ENCODE measurements at regions not wholly inside any gene's neighbourhood (a gene's known extent, or its start where the extent isn't known, plus 50 kb on each side); places are given as distances from the start of the nearest gene placed in this dataset.

DNA sequence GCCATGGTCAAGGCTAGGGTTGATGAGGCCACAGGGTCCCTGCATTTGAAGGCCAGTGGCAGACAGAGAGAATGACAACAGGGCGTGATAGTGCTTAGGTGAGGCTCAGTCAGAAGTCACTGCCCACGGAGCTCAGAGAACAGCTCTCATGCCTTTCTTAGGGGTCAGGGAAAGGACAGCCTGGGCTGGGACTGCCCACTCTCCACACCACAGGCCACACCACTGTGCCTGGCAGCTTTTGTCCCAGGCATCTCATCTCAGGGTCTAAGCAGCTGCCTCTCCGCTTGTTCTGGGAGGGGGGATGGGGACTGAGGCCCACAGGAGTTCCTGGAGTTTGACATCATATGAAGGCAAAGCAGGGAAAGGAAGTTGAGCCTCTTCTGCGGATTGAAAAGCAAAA is 150.2 kb upstream of the B3GAT1 start:
- peaks cover 20% of the 10 kb centered on the region for H3K4me1 Mint-ChIP-seq
- H3K4me3 Mint-ChIP-seq = no peak overlapping the region
- ChIA-PET POLR2A (no interaction called here), CTCF (interaction anchor here (0.6 kb wide), 1 partner anchor 27 kb away, joined by 3 read pairs; no protein-coding TSS in a partner anchor)
- no peak for TF ChIP-seq ELF4 (CRISPR knock-in tag; IDR thresholded peaks at IDR 0.05; ENCODE audit: low read depth)
- TF ChIP-seq ZNF232 (CRISPR knock-in tag; IDR thresholded peaks at IDR 0.05) = no peak
- TF ChIP-seq, protein P1, sequence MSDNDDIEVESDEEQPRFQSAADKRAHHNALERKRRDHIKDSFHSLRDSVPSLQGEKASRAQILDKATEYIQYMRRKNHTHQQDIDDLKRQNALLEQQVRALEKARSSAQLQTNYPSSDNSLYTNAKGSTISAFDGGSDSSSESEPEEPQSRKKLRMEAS (CRISPR knock-in tag; IDR thresholded peaks at IDR 0.05) = no peak
- TF ChIP-seq GTF2I (CRISPR knock-in tag; conservative IDR thresholded peaks at IDR 0.05) = no peak
- TF ChIP-seq, protein P2, sequence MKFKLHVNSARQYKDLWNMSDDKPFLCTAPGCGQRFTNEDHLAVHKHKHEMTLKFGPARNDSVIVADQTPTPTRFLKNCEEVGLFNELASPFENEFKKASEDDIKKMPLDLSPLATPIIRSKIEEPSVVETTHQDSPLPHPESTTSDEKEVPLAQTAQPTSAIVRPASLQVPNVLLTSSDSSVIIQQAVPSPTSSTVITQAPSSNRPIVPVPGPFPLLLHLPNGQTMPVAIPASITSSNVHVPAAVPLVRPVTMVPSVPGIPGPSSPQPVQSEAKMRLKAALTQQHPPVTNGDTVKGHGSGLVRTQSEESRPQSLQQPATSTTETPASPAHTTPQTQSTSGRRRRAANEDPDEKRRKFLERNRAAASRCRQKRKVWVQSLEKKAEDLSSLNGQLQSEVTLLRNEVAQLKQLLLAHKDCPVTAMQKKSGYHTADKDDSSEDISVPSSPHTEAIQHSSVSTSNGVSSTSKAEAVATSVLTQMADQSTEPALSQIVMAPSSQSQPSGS (CRISPR knock-in tag; IDR thresholded peaks at IDR 0.05; ENCODE audit: borderline replicate concordance, low read depth) = no peak
- TF ChIP-seq TEAD1 (CRISPR knock-in tag; IDR thresholded peaks at IDR 0.05) = no peak
- TF ChIP-seq GRHL2 (CRISPR knock-in tag; IDR thresholded peaks at IDR 0.05; ENCODE audit: insufficient replicate concordance, severe bottlenecking) = no peak
- no peak overlapping the region for H3K27ac Mint-ChIP-seq
- H3K27me3 Mint-ChIP-seq (ENCODE audit: low read depth) = peaks cover 4% of the 10 kb centered on the region; the same call in 1 of the 2 replicates
- H3K36me3 Mint-ChIP-seq = no peaks in the 10 kb centered on the region
- DNase-seq (ENCODE audit: low spot score) = no peak
- H3K9me3 Mint-ChIP-seq = no peaks in the 10 kb centered on the region
- no peak for ATAC-seq

DNA sequence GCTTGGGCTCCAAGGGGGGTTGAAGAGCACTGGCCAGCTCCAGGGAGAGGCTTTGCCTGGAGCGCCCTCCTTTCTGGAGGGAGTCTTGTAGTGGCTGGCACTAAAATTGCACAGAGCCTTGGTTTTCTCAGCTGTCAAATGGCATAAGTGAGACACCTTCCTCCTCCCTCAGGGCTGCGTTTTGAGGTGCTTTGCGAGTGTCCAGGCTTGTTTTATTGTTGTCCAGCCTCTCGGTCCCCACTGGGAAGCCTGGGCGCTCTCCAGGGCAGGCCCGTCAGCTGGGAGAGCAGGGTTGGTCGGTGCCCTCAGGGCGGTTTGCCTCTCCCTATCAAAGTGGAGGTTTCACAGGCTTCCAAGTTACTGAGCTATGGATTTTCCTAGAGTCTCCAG is 149.3 kb upstream of the B3GAT1 start:
- H3K27ac Mint-ChIP-seq = no peak overlapping the region
- ATAC-seq (peak; percentile 15), DNase-seq (ENCODE audit: low spot score) (no peak)
- ChIA-PET CTCF (interaction anchor here (0.6 to 1.0 kb wide), 3 partner anchors 18 to 85 kb away, joined by 3 to 6 read pairs (median 4); no protein-coding TSS in a partner anchor), POLR2A (no interaction called here)
- H3K4me1 Mint-ChIP-seq = peaks cover 20% of the 10 kb centered on the region
- no peak overlapping the region for H3K4me3 Mint-ChIP-seq
- no peaks in the 10 kb centered on the region for H3K9me3 Mint-ChIP-seq
- H3K36me3 Mint-ChIP-seq = no peaks in the 10 kb centered on the region
- TF ChIP-seq, protein P3, sequence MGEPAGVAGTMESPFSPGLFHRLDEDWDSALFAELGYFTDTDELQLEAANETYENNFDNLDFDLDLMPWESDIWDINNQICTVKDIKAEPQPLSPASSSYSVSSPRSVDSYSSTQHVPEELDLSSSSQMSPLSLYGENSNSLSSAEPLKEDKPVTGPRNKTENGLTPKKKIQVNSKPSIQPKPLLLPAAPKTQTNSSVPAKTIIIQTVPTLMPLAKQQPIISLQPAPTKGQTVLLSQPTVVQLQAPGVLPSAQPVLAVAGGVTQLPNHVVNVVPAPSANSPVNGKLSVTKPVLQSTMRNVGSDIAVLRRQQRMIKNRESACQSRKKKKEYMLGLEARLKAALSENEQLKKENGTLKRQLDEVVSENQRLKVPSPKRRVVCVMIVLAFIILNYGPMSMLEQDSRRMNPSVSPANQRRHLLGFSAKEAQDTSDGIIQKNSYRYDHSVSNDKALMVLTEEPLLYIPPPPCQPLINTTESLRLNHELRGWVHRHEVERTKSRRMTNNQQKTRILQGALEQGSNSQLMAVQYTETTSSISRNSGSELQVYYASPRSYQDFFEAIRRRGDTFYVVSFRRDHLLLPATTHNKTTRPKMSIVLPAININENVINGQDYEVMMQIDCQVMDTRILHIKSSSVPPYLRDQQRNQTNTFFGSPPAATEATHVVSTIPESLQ (CRISPR knock-in tag; IDR thresholded peaks at IDR 0.05) = no peak
- peaks cover 4% of the 10 kb centered on the region; the same call in 1 of the 2 replicates for H3K27me3 Mint-ChIP-seq (ENCODE audit: low read depth)

DNA sequence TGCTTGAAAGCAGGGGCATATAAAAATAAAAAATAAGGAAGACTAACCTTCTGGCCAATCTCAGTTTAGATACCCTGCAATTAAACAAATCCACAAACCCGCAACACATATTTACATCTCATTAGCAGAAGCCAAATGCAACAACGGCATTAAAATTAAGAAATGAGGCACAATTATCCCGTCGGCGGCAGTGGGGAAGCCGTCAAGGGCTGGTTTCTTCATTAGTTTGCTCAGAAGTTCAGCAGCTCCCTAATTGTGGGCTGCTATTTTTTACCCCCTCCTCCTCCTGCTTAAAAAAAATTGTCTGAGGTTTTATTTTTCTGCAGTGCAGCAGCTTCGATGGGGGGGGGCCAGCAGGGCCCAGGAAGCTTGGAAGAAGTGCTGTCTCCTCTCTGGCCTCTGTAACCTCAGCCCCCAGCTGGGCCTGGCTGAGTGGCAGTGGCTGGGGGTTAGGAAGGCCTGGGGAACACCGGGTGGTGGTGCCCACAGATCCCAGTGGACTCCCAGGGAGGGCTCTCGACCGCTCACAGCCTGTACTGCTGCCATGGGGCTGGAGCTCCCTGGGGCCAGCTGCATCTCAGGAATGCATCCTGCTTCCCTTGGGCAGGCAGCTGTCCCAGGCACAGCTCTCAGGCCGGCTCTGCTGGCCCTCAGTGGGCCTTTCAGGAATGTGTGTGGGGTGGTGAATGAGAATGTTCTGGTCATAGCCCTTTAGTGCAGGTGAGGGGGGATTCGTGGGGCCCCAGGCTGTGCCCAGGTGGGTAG is 148.7 kb upstream of the B3GAT1 start:
- Mint-ChIP-seq H3K9me3 (no peaks in the 10 kb centered on the region), H3K4me1 (peaks cover 20% of the 10 kb centered on the region), H3K27me3 (ENCODE audit: low read depth) (peaks cover 4% of the 10 kb centered on the region; the same call in 1 of the 2 replicates), H3K27ac (no peak overlapping the region), H3K4me3 (no peak overlapping the region), H3K36me3 (no peaks in the 10 kb centered on the region)
- ATAC-seq (peak; percentile 74), DNase-seq (ENCODE audit: low spot score) (no peak)
- TF ChIP-seq ZBTB21 (CRISPR knock-in tag; IDR thresholded peaks at IDR 0.05; ENCODE audit: borderline replicate concordance) (no peak), PRRX2 (CRISPR knock-in tag; IDR thresholded peaks at IDR 0.05) (no peak), ZNF423 (CRISPR knock-in tag; IDR thresholded peaks at IDR 0.05) (peak; percentile 60; the same call in 1 of the 2 replicates)
- POLR2A ChIA-PET = no interaction called here
- CTCF ChIA-PET = interaction anchor here (0.6 to 1.0 kb wide), 3 partner anchors 18 to 84 kb away, joined by 3 to 6 read pairs (median 4); no protein-coding TSS in a partner anchor

DNA sequence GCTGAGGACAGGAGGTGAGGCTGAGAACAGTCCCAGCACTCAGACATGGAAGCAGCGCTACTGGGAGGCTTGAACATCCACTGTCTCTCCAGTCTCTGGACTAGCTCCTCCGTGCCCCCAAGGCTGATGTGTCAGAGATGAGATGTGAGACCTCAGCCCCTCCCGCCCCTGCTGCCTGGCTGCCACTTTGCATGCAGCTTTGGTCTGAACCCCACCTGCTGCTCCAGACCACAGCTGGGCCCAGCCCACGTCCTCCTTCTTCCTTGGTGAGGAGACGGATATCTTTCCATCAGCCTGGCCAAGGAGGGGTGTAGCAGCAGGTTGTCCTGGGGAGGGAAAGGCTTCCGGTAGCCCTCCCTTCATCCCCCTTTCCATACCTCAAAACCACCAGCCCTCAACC is 148.0 kb upstream of the B3GAT1 start:
- no peak for DNase-seq (ENCODE audit: low spot score)
- ChIA-PET POLR2A (no interaction called here), CTCF (no interaction called here)
- H3K9me3 Mint-ChIP-seq = no peaks in the 10 kb centered on the region
- peaks cover 4% of the 10 kb centered on the region; the same call in 1 of the 2 replicates for H3K27me3 Mint-ChIP-seq (ENCODE audit: low read depth)
- no peak for ATAC-seq
- H3K4me3 Mint-ChIP-seq = no peak overlapping the region
- no peaks in the 10 kb centered on the region for H3K36me3 Mint-ChIP-seq
- H3K4me1 Mint-ChIP-seq = peaks cover 20% of the 10 kb centered on the region
- no peak overlapping the region for H3K27ac Mint-ChIP-seq
- TF ChIP-seq, protein P4, sequence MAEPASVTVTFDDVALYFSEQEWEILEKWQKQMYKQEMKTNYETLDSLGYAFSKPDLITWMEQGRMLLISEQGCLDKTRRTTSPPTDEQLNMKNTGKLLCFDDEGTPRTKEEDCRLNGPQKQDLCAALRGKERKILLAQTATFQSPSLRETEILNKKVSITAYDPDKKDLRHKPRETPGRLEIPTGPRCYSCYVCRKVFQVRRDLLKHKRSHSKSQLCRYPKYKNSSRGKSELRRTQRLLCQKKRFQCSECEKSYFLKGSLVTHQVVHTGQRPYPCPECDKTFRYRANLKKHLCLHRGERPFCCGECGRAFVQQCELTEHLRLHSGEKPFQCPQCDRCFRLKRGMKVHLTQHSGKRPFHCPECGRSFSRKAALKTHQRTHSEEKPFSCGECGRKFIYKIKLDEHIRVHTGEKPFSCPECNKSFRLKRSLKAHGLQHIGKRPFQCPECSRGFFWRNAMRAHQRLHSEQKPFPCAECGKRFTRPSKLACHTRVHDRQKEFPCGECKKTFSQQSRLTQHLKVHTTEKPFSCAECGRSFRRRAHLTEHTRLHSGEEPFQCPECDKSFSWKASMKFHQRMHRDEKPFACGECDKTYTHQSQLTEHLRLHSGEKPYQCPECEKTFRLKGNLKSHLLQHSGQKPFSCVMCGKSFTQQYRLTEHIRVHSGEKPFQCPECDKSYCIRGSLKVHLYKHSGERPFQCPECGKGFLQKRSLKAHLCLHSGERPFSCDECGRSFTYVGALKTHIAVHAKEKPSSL (CRISPR knock-in tag; conservative IDR thresholded peaks at IDR 0.05) = no peak
- no peak for TF ChIP-seq ZNF232 (CRISPR knock-in tag; IDR thresholded peaks at IDR 0.05)
- TF ChIP-seq GABPB1 (CRISPR knock-in tag; IDR thresholded peaks at IDR 0.05) = no peak
- no peak for TF ChIP-seq KAT7 (CRISPR knock-in tag; IDR thresholded peaks at IDR 0.05; ENCODE audit: borderline replicate concordance)
- TF ChIP-seq NFYB (CRISPR knock-in tag; conservative IDR thresholded peaks at IDR 0.05; ENCODE audit: low read depth) = no peak
- no peak for TF ChIP-seq OVOL2 (CRISPR knock-in tag; IDR thresholded peaks at IDR 0.05; ENCODE audit: borderline replicate concordance)
- no peak for TF ChIP-seq EMX1 (CRISPR knock-in tag; IDR thresholded peaks at IDR 0.05)
- TF ChIP-seq, protein P5, sequence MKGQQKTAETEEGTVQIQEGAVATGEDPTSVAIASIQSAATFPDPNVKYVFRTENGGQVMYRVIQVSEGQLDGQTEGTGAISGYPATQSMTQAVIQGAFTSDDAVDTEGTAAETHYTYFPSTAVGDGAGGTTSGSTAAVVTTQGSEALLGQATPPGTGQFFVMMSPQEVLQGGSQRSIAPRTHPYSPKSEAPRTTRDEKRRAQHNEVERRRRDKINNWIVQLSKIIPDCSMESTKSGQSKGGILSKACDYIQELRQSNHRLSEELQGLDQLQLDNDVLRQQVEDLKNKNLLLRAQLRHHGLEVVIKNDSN (CRISPR knock-in tag; IDR thresholded peaks at IDR 0.05) = no peak
- TF ChIP-seq, protein P6, sequence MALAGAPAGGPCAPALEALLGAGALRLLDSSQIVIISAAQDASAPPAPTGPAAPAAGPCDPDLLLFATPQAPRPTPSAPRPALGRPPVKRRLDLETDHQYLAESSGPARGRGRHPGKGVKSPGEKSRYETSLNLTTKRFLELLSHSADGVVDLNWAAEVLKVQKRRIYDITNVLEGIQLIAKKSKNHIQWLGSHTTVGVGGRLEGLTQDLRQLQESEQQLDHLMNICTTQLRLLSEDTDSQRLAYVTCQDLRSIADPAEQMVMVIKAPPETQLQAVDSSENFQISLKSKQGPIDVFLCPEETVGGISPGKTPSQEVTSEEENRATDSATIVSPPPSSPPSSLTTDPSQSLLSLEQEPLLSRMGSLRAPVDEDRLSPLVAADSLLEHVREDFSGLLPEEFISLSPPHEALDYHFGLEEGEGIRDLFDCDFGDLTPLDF (CRISPR knock-in tag; IDR thresholded peaks at IDR 0.05) = no peak
- no peak for TF ChIP-seq ATF1 (CRISPR knock-in tag; IDR thresholded peaks at IDR 0.05)

Data from WTC11 (cell line).